HFFc6 (cell line): ENCODE measurements at regions not wholly inside any gene's neighbourhood (a gene's known extent, or its start where the extent isn't known, plus 50 kb on each side); places are given as distances from the start of the nearest gene placed in this dataset.

Source experiments
- DNase-seq: peaks from one replicate; pipeline ENCODE4 v3.0.0-alpha.2; 2018
- H3K27ac Mint-ChIP-seq: 2 replicates; pipeline ENCODE4 v1.8.0; 2020; ENCODE audit warnings: mild to moderate bottlenecking, mixed read lengths
- H3K27me3 Mint-ChIP-seq: 2 replicates; pipeline ENCODE4 v1.8.0; 2021; ENCODE audit warnings: mild to moderate bottlenecking, moderate library complexity, mixed read lengths; ENCODE audit not compliant: insufficient read depth
- H3K36me3 Mint-ChIP-seq: 2 replicates; pipeline ENCODE4 v1.8.0; 2021; ENCODE audit warnings: low read depth, mixed read lengths
- H3K4me1 Mint-ChIP-seq: 2 replicates; pipeline ENCODE4 v1.8.0; 2020; ENCODE audit warnings: low read depth, mixed read lengths
- H3K4me3 Mint-ChIP-seq: 2 replicates; pipeline ENCODE4 v1.8.0; 2020; ENCODE audit warnings: mild to moderate bottlenecking, moderate library complexity, mixed read lengths
- H3K9me3 Mint-ChIP-seq: 2 replicates; pipeline ENCODE4 v1.8.0; 2020; ENCODE audit warnings: mild to moderate bottlenecking, mixed read lengths
- CTCF ChIP-seq: fragments of 200-600 bp; sonication (generic); IDR thresholded peaks from 2 replicates; pipeline ENCODE4 v1.5.0; 2021; ENCODE audit warnings: antibody characterized with exemption, mild to moderate bottlenecking

DNA sequence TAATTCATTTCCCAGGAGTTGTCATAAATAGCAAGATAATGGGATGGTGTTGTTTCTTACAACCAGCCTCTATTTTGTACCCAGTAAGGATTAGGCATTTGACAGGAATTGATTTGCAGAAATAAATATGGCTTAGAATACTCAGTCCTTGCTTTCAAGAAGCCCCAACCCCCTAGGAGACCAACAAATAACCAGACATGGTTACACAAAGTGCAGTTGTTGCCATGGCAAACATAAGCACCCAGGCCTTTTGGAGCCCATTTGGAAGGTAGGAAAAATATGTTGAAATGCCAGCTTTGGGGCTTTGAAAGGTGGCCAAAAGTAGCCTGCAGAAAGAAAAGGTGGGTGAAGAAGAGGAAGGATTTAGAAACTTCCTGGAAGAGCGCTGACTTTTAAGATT is 397.5 kb downstream of the CDC14C start:
- Mint-ChIP-seq H3K4me1 (no peaks in the 10 kb centered on the region), H3K27ac (no peak overlapping the region), H3K36me3 (no peaks in the 10 kb centered on the region), H3K4me3 (no peak overlapping the region), H3K27me3 (no peaks in the 10 kb centered on the region), H3K9me3 (peaks cover 18% of the 10 kb centered on the region)
- no peak for TF ChIP-seq CTCF
- DNase-seq, result no peak

- TF ChIP-seq CTCF, result no peak
- no peaks in the 10 kb centered on the region for H3K27me3 Mint-ChIP-seq
- H3K9me3 Mint-ChIP-seq, result peaks cover 22% of the 10 kb centered on the region
These were observed 398.1 kb downstream of the CDC14C start for GRCh38 chr7:49322476-49322875.

DNA sequence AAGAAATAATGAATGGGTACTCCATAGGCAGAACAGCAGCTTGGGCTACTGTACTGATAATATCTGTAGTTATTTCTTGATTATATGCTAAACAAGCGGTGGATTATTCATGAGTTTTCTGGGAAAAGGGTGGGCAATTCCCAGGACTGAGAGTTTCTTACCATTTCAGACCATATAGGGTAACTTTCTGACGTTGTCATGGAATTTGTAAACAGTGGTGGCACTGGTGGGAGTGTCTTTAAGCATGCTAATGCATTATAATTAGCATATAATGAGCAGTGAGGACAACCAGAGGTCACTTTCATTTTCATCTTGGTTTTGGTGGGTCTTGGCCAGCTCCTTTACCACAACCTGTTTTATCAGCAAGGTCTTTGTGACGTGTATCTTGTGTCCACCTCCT is 399.7 kb downstream of the CDC14C start:
- Mint-ChIP-seq H3K9me3 (peaks cover 26% of the 10 kb centered on the region), H3K4me1 (no peaks in the 10 kb centered on the region), H3K36me3 (no peaks in the 10 kb centered on the region), H3K27ac (no peak overlapping the region), H3K27me3 (no peaks in the 10 kb centered on the region), H3K4me3 (no peak overlapping the region)
- TF ChIP-seq CTCF, result no peak
- DNase-seq, result no peak

More at GRCh38 chr7:49322476-49322875, 398.1 kb downstream of the CDC14C start:
- Mint-ChIP-seq H3K4me3 (no peak overlapping the region), H3K4me1 (no peaks in the 10 kb centered on the region), H3K27ac (no peak overlapping the region), H3K36me3 (no peaks in the 10 kb centered on the region)
- no peak for DNase-seq

DNA sequence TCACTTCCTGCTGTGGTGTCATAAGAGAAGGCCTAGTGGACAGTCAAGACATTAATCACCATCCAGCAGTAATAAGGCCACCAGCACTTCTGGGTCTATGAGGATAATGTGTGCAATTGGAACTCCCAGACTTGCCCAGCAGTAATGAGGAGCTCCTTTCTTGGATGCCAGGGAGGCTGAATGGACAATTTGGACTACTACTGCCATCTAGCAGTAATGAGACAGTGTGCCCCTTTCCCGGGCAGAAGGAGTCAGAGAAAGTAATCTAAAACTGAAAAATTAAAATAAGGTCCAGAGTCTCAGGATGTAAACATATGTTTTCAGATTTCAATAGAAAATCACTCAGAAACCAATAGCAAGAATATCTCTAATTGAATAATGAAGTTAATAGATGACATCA is 400.4 kb downstream of the CDC14C start:
- H3K4me3 Mint-ChIP-seq, result no peak overlapping the region
- peaks cover 26% of the 10 kb centered on the region for H3K9me3 Mint-ChIP-seq
- H3K27me3 Mint-ChIP-seq, result no peaks in the 10 kb centered on the region
- no peak for DNase-seq
- H3K27ac Mint-ChIP-seq, result no peak overlapping the region
- no peaks in the 10 kb centered on the region for H3K36me3 Mint-ChIP-seq
- no peaks in the 10 kb centered on the region for H3K4me1 Mint-ChIP-seq
- TF ChIP-seq CTCF, result no peak

- no peak for TF ChIP-seq CTCF
- no peak for DNase-seq
- no peaks in the 10 kb centered on the region for H3K4me1 Mint-ChIP-seq
- peaks cover 28% of the 10 kb centered on the region for H3K9me3 Mint-ChIP-seq
- H3K36me3 Mint-ChIP-seq, result no peaks in the 10 kb centered on the region
- H3K4me3 Mint-ChIP-seq, result no peak overlapping the region
- H3K27me3 Mint-ChIP-seq, result no peaks in the 10 kb centered on the region
- no peak overlapping the region for H3K27ac Mint-ChIP-seq
These were observed 401.2 kb downstream of the CDC14C start for GRCh38 chr7:49325571-49325970.

- TF ChIP-seq CTCF, result no peak
- no peaks in the 10 kb centered on the region; the same call in 1 of the 2 replicates for H3K27me3 Mint-ChIP-seq
- peaks cover 38% of the 10 kb centered on the region for H3K9me3 Mint-ChIP-seq
- H3K4me1 Mint-ChIP-seq, result no peaks in the 10 kb centered on the region
- H3K4me3 Mint-ChIP-seq, result no peak overlapping the region
- no peak overlapping the region for H3K27ac Mint-ChIP-seq
- no peaks in the 10 kb centered on the region for H3K36me3 Mint-ChIP-seq
- DNase-seq, result no peak
These were observed 402.8 kb downstream of the CDC14C start for GRCh38 chr7:49327155-49327554.
